ENCODE measurements at regions not wholly inside any gene's neighbourhood (a gene's known extent, or its start where the extent isn't known, plus 50 kb on each side); places are given as distances from the start of the nearest gene placed in this dataset.

DNA sequence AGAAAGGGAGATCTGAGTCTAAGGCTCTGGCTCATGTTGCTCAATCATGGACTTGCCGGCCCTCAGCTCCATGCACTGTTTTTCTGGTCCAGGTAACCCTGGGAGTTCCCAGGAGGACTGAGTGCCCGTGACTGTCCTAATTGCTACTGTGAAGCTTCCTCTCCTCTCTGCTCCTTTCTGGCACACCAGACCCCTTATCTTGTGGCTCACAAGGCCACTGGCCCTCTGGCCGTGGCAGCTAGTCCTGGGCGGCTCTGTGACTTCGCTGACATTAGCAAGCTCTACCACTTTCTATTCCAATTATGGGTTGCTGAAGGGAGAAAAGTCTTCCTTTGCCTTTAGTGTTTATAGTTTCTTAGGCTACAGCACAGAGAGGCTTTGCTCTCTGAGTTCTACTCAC, 380.2 kb downstream of the RWDD3 start:
- no peak overlapping the region for H3K4me3 ChIP-seq (ENCODE audit: low read depth, low read length)
- TF ChIP-seq ZNF600 (tag by site-specific recombination; IDR thresholded peaks at IDR 0.05), result no peak
- TF ChIP-seq SP7 (tag by site-specific recombination; IDR thresholded peaks at IDR 0.05), result no peak
- no peak for TF ChIP-seq WT1 (tag by site-specific recombination; IDR thresholded peaks at IDR 0.05)
- TF ChIP-seq, protein P1, sequence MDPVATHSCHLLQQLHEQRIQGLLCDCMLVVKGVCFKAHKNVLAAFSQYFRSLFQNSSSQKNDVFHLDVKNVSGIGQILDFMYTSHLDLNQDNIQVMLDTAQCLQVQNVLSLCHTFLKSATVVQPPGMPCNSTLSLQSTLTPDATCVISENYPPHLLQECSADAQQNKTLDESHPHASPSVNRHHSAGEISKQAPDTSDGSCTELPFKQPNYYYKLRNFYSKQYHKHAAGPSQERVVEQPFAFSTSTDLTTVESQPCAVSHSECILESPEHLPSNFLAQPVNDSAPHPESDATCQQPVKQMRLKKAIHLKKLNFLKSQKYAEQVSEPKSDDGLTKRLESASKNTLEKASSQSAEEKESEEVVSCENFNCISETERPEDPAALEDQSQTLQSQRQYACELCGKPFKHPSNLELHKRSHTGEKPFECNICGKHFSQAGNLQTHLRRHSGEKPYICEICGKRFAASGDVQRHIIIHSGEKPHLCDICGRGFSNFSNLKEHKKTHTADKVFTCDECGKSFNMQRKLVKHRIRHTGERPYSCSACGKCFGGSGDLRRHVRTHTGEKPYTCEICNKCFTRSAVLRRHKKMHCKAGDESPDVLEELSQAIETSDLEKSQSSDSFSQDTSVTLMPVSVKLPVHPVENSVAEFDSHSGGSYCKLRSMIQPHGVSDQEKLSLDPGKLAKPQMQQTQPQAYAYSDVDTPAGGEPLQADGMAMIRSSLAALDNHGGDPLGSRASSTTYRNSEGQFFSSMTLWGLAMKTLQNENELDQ (tag by site-specific recombination; IDR thresholded peaks at IDR 0.05; ENCODE audit: low read depth), result no peak
- no peak for TF ChIP-seq ZNF837 (tag by site-specific recombination; IDR thresholded peaks at IDR 0.05)
- TF ChIP-seq ZNF404 (tag by site-specific recombination; IDR thresholded peaks at IDR 0.05), result no peak
- ChIA-PET POLR2A (no interaction called here), CTCF (no interaction called here)
- H3K36me3 ChIP-seq (ENCODE audit: control insufficient read depth in 2 of 2, insufficient read depth in 1 of 2, low read length in 2 of 2), result no peaks in the 10 kb centered on the region
- no peaks in the 10 kb centered on the region for H3K9me3 ChIP-seq (ENCODE audit: control insufficient read depth, insufficient read depth, low read depth, low read length)
- no peak overlapping the region for H3K27ac ChIP-seq (ENCODE audit: extremely low read depth, low read depth, low read length)
- H3K4me1 ChIP-seq (ENCODE audit: control insufficient read depth, insufficient read depth, low read length), result no peaks in the 10 kb centered on the region

DNA sequence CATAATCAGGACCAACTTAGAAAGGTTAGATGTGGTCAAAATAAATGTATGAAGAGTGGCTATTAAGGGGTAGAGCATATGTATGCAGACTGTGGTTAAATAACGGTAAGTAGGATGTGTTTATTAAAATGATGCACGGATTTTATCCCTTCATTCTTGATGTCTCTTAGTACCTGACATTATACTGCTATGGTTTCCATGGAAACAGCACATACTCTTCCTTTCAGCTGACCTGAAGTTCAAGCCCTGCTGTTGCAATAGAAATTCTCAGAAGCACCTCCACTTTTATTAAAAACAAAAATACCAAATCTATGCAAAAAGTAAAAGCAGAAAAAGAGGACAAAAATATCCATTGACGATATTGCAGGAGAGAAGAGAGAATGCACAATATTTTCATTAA, 381.4 kb downstream of the RWDD3 start:
- H3K4me1 ChIP-seq (ENCODE audit: control insufficient read depth, insufficient read depth, low read length), result no peaks in the 10 kb centered on the region
- TF ChIP-seq ZNF473 (tag by site-specific recombination; IDR thresholded peaks at IDR 0.05), result no peak
- no peak for TF ChIP-seq ZNF202 (tag by site-specific recombination; IDR thresholded peaks at IDR 0.05; ENCODE audit: borderline replicate concordance)
- TF ChIP-seq ZNF211 (tag by site-specific recombination; IDR thresholded peaks at IDR 0.05; ENCODE audit: low read depth), result no peak
- no peak for TF ChIP-seq ZNF155 (tag by site-specific recombination; IDR thresholded peaks at IDR 0.05)
- TF ChIP-seq, protein P2, sequence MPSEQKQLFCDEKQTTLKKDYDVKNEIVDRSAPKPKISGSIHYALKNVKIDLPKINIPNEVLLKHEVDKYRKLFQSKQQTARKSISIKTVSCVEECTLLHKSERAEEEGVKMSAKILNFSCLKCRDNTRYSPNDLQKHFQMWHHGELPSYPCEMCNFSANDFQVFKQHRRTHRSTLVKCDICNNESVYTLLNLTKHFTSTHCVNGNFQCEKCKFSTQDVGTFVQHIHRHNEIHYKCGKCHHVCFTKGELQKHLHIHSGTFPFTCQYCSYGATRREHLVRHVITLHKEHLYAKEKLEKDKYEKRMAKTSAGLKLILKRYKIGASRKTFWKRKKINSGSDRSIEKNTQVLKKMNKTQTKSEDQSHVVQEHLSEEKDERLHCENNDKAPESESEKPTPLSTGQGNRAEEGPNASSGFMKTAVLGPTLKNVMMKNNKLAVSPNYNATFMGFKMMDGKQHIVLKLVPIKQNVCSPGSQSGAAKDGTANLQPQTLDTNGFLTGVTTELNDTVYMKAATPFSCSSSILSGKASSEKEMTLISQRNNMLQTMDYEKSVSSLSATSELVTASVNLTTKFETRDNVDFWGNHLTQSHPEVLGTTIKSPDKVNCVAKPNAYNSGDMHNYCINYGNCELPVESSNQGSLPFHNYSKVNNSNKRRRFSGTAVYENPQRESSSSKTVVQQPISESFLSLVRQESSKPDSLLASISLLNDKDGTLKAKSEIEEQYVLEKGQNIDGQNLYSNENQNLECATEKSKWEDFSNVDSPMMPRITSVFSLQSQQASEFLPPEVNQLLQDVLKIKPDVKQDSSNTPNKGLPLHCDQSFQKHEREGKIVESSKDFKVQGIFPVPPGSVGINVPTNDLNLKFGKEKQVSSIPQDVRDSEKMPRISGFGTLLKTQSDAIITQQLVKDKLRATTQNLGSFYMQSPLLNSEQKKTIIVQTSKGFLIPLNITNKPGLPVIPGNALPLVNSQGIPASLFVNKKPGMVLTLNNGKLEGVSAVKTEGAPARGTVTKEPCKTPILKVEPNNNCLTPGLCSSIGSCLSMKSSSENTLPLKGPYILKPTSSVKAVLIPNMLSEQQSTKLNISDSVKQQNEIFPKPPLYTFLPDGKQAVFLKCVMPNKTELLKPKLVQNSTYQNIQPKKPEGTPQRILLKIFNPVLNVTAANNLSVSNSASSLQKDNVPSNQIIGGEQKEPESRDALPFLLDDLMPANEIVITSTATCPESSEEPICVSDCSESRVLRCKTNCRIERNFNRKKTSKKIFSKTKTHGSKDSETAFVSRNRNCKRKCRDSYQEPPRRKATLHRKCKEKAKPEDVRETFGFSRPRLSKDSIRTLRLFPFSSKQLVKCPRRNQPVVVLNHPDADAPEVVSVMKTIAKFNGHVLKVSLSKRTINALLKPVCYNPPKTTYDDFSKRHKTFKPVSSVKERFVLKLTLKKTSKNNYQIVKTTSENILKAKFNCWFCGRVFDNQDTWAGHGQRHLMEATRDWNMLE (tag by site-specific recombination; conservative IDR thresholded peaks at IDR 0.05; ENCODE audit: low read depth), result no peak
- TF ChIP-seq, protein P3, sequence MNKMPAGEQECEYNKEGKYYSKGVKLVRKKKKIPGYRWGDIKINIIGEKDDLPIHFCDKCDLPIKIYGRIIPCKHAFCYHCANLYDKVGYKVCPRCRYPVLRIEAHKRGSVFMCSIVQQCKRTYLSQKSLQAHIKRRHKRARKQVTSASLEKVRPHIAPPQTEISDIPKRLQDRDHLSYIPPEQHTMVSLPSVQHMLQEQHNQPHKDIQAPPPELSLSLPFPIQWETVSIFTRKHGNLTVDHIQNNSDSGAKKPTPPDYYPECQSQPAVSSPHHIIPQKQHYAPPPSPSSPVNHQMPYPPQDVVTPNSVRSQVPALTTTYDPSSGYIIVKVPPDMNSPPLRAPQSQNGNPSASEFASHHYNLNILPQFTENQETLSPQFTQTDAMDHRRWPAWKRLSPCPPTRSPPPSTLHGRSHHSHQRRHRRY (tag by site-specific recombination; IDR thresholded peaks at IDR 0.05), result no peak
- no peak for TF ChIP-seq ZNF292 (tag by site-specific recombination; IDR thresholded peaks at IDR 0.05; ENCODE audit: borderline replicate concordance, low read depth)
- TF ChIP-seq, protein P4, sequence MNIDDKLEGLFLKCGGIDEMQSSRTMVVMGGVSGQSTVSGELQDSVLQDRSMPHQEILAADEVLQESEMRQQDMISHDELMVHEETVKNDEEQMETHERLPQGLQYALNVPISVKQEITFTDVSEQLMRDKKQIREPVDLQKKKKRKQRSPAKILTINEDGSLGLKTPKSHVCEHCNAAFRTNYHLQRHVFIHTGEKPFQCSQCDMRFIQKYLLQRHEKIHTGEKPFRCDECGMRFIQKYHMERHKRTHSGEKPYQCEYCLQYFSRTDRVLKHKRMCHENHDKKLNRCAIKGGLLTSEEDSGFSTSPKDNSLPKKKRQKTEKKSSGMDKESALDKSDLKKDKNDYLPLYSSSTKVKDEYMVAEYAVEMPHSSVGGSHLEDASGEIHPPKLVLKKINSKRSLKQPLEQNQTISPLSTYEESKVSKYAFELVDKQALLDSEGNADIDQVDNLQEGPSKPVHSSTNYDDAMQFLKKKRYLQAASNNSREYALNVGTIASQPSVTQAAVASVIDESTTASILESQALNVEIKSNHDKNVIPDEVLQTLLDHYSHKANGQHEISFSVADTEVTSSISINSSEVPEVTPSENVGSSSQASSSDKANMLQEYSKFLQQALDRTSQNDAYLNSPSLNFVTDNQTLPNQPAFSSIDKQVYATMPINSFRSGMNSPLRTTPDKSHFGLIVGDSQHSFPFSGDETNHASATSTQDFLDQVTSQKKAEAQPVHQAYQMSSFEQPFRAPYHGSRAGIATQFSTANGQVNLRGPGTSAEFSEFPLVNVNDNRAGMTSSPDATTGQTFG (tag by site-specific recombination; IDR thresholded peaks at IDR 0.05; ENCODE audit: borderline replicate concordance), result no peak
- TF ChIP-seq ZBTB20 (tag by site-specific recombination; IDR thresholded peaks at IDR 0.05), result no peak
- TF ChIP-seq, protein P5, sequence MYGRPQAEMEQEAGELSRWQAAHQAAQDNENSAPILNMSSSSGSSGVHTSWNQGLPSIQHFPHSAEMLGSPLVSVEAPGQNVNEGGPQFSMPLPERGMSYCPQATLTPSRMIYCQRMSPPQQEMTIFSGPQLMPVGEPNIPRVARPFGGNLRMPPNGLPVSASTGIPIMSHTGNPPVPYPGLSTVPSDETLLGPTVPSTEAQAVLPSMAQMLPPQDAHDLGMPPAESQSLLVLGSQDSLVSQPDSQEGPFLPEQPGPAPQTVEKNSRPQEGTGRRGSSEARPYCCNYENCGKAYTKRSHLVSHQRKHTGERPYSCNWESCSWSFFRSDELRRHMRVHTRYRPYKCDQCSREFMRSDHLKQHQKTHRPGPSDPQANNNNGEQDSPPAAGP (tag by site-specific recombination; IDR thresholded peaks at IDR 0.05), result no peak
- TF ChIP-seq, protein P6, sequence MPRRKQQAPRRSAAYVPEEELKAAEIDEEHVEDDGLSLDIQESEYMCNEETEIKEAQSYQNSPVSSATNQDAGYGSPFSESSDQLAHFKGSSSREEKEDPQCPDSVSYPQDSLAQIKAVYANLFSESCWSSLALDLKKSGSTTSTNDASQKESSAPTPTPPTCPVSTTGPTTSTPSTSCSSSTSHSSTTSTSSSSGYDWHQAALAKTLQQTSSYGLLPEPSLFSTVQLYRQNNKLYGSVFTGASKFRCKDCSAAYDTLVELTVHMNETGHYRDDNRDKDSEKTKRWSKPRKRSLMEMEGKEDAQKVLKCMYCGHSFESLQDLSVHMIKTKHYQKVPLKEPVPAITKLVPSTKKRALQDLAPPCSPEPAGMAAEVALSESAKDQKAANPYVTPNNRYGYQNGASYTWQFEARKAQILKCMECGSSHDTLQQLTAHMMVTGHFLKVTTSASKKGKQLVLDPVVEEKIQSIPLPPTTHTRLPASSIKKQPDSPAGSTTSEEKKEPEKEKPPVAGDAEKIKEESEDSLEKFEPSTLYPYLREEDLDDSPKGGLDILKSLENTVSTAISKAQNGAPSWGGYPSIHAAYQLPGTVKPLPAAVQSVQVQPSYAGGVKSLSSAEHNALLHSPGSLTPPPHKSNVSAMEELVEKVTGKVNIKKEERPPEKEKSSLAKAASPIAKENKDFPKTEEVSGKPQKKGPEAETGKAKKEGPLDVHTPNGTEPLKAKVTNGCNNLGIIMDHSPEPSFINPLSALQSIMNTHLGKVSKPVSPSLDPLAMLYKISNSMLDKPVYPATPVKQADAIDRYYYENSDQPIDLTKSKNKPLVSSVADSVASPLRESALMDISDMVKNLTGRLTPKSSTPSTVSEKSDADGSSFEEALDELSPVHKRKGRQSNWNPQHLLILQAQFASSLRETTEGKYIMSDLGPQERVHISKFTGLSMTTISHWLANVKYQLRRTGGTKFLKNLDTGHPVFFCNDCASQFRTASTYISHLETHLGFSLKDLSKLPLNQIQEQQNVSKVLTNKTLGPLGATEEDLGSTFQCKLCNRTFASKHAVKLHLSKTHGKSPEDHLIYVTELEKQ (tag by site-specific recombination; IDR thresholded peaks at IDR 0.05; ENCODE audit: borderline replicate concordance), result no peak

More for the DNA sequence above, 381.4 kb downstream of the RWDD3 start:
- Histone ChIP-seq H3K4me3 (ENCODE audit: low read depth, low read length) (no peak overlapping the region), H3K27ac (ENCODE audit: extremely low read depth, low read depth, low read length) (no peak overlapping the region), H3K36me3 (ENCODE audit: control insufficient read depth in 2 of 2, insufficient read depth in 1 of 2, low read length in 2 of 2) (no peaks in the 10 kb centered on the region), H3K9me3 (ENCODE audit: control insufficient read depth, insufficient read depth, low read depth, low read length) (no peaks in the 10 kb centered on the region)
- POLR2A ChIA-PET, result no interaction called here
- CTCF ChIA-PET, result no interaction called here

All from HEK293 (cell line).